Glutamatergic neuron (in vitro differentiated cells): ENCODE measurements at regions not wholly inside any gene's neighbourhood (a gene's known extent, or its start where the extent isn't known, plus 50 kb on each side); places are given as distances from the start of the nearest gene placed in this dataset.
"Not testable (repeated sequence)": the region's sequence is repeated elsewhere in the genome, so short reads cannot be mapped to it uniquely, and the experiment has no call there.

ENCODE experiments used
- DNase-seq: peaks from one replicate; pipeline ENCODE4 v3.0.0; 2022
- H3K27ac Mint-ChIP-seq: one replicate; pipeline ENCODE4 v1.8.0; 2020; ENCODE audit warnings: mild to moderate bottlenecking, mixed read lengths, inconsistent platforms; ENCODE audit not compliant: unreplicated experiment
- H3K27me3 Mint-ChIP-seq: one replicate; pipeline ENCODE4 v1.8.0; 2020; ENCODE audit warnings: mild to moderate bottlenecking, moderate library complexity, mixed read lengths, inconsistent platforms; ENCODE audit not compliant: unreplicated experiment
- H3K36me3 Mint-ChIP-seq: one replicate; pipeline ENCODE4 v1.8.0; 2020; ENCODE audit warnings: mild to moderate bottlenecking, mixed read lengths, inconsistent platforms; ENCODE audit not compliant: unreplicated experiment
- H3K4me1 Mint-ChIP-seq: one replicate; pipeline ENCODE4 v1.8.0; 2020; ENCODE audit warnings: mild to moderate bottlenecking, low read depth, mixed read lengths, inconsistent platforms; ENCODE audit not compliant: unreplicated experiment
- H3K4me3 Mint-ChIP-seq: one replicate; pipeline ENCODE4 v1.8.0; 2020; ENCODE audit warnings: mild to moderate bottlenecking, mixed read lengths, inconsistent platforms; ENCODE audit not compliant: unreplicated experiment
- H3K9me3 Mint-ChIP-seq: one replicate; pipeline ENCODE4 v1.8.0; 2020; ENCODE audit warnings: mild to moderate bottlenecking, moderate library complexity, mixed read lengths, inconsistent platforms; ENCODE audit not compliant: unreplicated experiment

- DNase-seq, H3K4me1 Mint-ChIP-seq, H3K9me3 Mint-ChIP-seq, H3K27me3 Mint-ChIP-seq, H3K36me3 Mint-ChIP-seq, H3K27ac Mint-ChIP-seq, H3K4me3 Mint-ChIP-seq: not testable (repeated sequence)
Observed at GRCh38 chr15:20095699-20096303, 445.8 kb downstream of the GOLGA6L6 start.

GRCh38 chr15:20089541-20089940 lies 452.1 kb downstream of the GOLGA6L6 start:
- H3K9me3 Mint-ChIP-seq, H3K27me3 Mint-ChIP-seq, H3K36me3 Mint-ChIP-seq, H3K4me3 Mint-ChIP-seq, H3K4me1 Mint-ChIP-seq, H3K27ac Mint-ChIP-seq, DNase-seq: not testable (repeated sequence)

GRCh38 chr15:20084026-20084425 lies 457.6 kb downstream of the GOLGA6L6 start:
- H3K4me3 Mint-ChIP-seq, H3K27me3 Mint-ChIP-seq, DNase-seq, H3K9me3 Mint-ChIP-seq, H3K4me1 Mint-ChIP-seq, H3K36me3 Mint-ChIP-seq, H3K27ac Mint-ChIP-seq: not testable (repeated sequence)

GRCh38 chr15:20074082-20074481 lies 467.5 kb downstream of the GOLGA6L6 start:
- not testable (repeated sequence) for H3K27ac Mint-ChIP-seq, H3K9me3 Mint-ChIP-seq, H3K4me3 Mint-ChIP-seq, DNase-seq, H3K4me1 Mint-ChIP-seq, H3K27me3 Mint-ChIP-seq, H3K36me3 Mint-ChIP-seq

- H3K27me3 Mint-ChIP-seq, H3K36me3 Mint-ChIP-seq, DNase-seq, H3K4me3 Mint-ChIP-seq, H3K27ac Mint-ChIP-seq, H3K9me3 Mint-ChIP-seq, H3K4me1 Mint-ChIP-seq: not testable (repeated sequence)
Observed at GRCh38 chr15:20069043-20069442, 472.6 kb downstream of the GOLGA6L6 start.

GRCh38 chr15:20066173-20066572 lies 475.4 kb downstream of the GOLGA6L6 start:
- not testable (repeated sequence) for H3K27me3 Mint-ChIP-seq, H3K9me3 Mint-ChIP-seq, H3K4me1 Mint-ChIP-seq, DNase-seq, H3K27ac Mint-ChIP-seq, H3K4me3 Mint-ChIP-seq, H3K36me3 Mint-ChIP-seq

GRCh38 chr15:20065508-20065907 lies 476.1 kb downstream of the GOLGA6L6 start:
- DNase-seq, H3K9me3 Mint-ChIP-seq, H3K4me1 Mint-ChIP-seq, H3K4me3 Mint-ChIP-seq, H3K36me3 Mint-ChIP-seq, H3K27me3 Mint-ChIP-seq, H3K27ac Mint-ChIP-seq: not testable (repeated sequence)

- DNase-seq, H3K27me3 Mint-ChIP-seq: not testable (repeated sequence)
Observed at GRCh38 chr15:20063167-20063566, 478.4 kb downstream of the GOLGA6L6 start.

GRCh38 chr15:20060838-20061237 lies 480.8 kb downstream of the GOLGA6L6 start:
- not testable (repeated sequence) for H3K4me3 Mint-ChIP-seq, H3K9me3 Mint-ChIP-seq

More at GRCh38 chr15:20063167-20063566, 478.4 kb downstream of the GOLGA6L6 start:
- H3K4me1 Mint-ChIP-seq, H3K27ac Mint-ChIP-seq, H3K9me3 Mint-ChIP-seq, H3K4me3 Mint-ChIP-seq, H3K36me3 Mint-ChIP-seq: not testable (repeated sequence)

GRCh38 chr15:20056871-20057270 lies 484.7 kb downstream of the GOLGA6L6 start:
- H3K9me3 Mint-ChIP-seq, H3K27ac Mint-ChIP-seq, H3K4me1 Mint-ChIP-seq, H3K4me3 Mint-ChIP-seq, H3K36me3 Mint-ChIP-seq, H3K27me3 Mint-ChIP-seq, DNase-seq: not testable (repeated sequence)

More at GRCh38 chr15:20060838-20061237, 480.8 kb downstream of the GOLGA6L6 start:
- H3K36me3 Mint-ChIP-seq, H3K4me1 Mint-ChIP-seq, H3K27me3 Mint-ChIP-seq, DNase-seq, H3K27ac Mint-ChIP-seq: not testable (repeated sequence)

- DNase-seq, H3K36me3 Mint-ChIP-seq, H3K4me3 Mint-ChIP-seq, H3K27me3 Mint-ChIP-seq, H3K4me1 Mint-ChIP-seq, H3K27ac Mint-ChIP-seq, H3K9me3 Mint-ChIP-seq: not testable (repeated sequence)
Observed at GRCh38 chr15:20055921-20056320, 485.7 kb downstream of the GOLGA6L6 start.

GRCh38 chr15:20048189-20048588 lies 493.4 kb downstream of the GOLGA6L6 start:
- not testable (repeated sequence) for H3K4me3 Mint-ChIP-seq, DNase-seq, H3K36me3 Mint-ChIP-seq, H3K4me1 Mint-ChIP-seq, H3K9me3 Mint-ChIP-seq, H3K27me3 Mint-ChIP-seq, H3K27ac Mint-ChIP-seq

- not testable (repeated sequence) for H3K36me3 Mint-ChIP-seq, H3K27me3 Mint-ChIP-seq, H3K27ac Mint-ChIP-seq, H3K4me1 Mint-ChIP-seq, DNase-seq, H3K4me3 Mint-ChIP-seq, H3K9me3 Mint-ChIP-seq
Observed at GRCh38 chr15:20045165-20045564, 496.4 kb downstream of the GOLGA6L6 start.
